Ishikawa (cell line): ENCODE measurements at regions not wholly inside any gene's neighbourhood (a gene's known extent, or its start where the extent isn't known, plus 50 kb on each side); places are given as distances from the start of the nearest gene placed in this dataset.

Source experiments
- CEBPB ChIP-seq: IDR thresholded peaks from 2 replicates; pipeline ENCODE4 v1.6.1; 2012
- CREB1 ChIP-seq: IDR thresholded peaks from 2 replicates; pipeline ENCODE4 v1.6.1; 2012; ENCODE audit warnings: low read depth
- EGR1 ChIP-seq: IDR thresholded peaks from 2 replicates; pipeline ENCODE4 v1.6.1; 2012
- EP300 ChIP-seq: IDR thresholded peaks from 2 replicates; pipeline ENCODE4 v1.6.1; 2012; ENCODE audit warnings: borderline replicate concordance
- FOXM1 ChIP-seq: IDR thresholded peaks from 2 replicates; pipeline ENCODE4 v1.6.1; 2012; ENCODE audit warnings: low read depth, borderline replicate concordance
- NFIC ChIP-seq: IDR thresholded peaks from 2 replicates; pipeline ENCODE4 v1.6.1; 2012
- RAD21 ChIP-seq: IDR thresholded peaks from 2 replicates; pipeline ENCODE4 v1.6.1; 2012; ENCODE audit warnings: low read depth
- TAF1 ChIP-seq: IDR thresholded peaks from 2 replicates; pipeline ENCODE4 v1.6.1; 2012; ENCODE audit warnings: low read depth, mild to moderate bottlenecking
- TCF12 ChIP-seq: IDR thresholded peaks from 2 replicates; pipeline ENCODE4 v1.6.1; 2012; ENCODE audit warnings: low read depth
- TEAD4 ChIP-seq: IDR thresholded peaks from 2 replicates; pipeline ENCODE4 v1.6.1; 2012
- YY1 ChIP-seq: IDR thresholded peaks from 2 replicates; pipeline ENCODE4 v1.6.1; 2012; ENCODE audit warnings: low read depth
- ZBTB7A ChIP-seq: IDR thresholded peaks from 2 replicates; pipeline ENCODE4 v1.6.1; 2012; ENCODE audit warnings: low read depth
- TF ChIP-seq, protein P1 (sequence below): IDR thresholded peaks from 2 replicates; pipeline ENCODE4 v1.6.1; 2012; ENCODE audit warnings: low read depth, mild to moderate bottlenecking
- TF ChIP-seq, protein P2 (sequence below): IDR thresholded peaks from 2 replicates; pipeline ENCODE4 v1.6.1; 2012
- TF ChIP-seq, protein P3 (sequence below): IDR thresholded peaks from 2 replicates; pipeline ENCODE4 v1.6.1; 2012

DNA sequence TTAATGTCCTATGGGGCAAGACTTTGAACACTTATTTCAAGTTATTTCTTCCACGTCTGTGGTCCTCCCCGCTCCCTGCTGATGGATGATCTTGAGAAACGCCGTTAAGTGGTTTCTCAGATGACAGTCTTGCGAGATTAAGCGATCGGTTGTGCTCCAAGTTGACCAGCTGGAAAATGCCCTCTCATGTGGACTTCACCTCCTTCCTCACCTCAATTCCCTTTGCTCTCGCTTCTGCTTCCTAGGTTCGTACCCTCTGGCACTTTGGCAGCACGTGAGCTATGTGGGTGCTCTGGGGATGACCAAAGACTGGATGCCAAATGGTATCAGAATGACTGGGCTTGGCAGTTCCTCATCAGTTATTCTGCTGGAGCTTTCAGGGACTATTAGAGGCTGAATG lies 480.0 kb downstream of the ZNF536 start:
- no peak for TF ChIP-seq YY1
- TF ChIP-seq FOXM1: no peak
- TF ChIP-seq, protein P1, sequence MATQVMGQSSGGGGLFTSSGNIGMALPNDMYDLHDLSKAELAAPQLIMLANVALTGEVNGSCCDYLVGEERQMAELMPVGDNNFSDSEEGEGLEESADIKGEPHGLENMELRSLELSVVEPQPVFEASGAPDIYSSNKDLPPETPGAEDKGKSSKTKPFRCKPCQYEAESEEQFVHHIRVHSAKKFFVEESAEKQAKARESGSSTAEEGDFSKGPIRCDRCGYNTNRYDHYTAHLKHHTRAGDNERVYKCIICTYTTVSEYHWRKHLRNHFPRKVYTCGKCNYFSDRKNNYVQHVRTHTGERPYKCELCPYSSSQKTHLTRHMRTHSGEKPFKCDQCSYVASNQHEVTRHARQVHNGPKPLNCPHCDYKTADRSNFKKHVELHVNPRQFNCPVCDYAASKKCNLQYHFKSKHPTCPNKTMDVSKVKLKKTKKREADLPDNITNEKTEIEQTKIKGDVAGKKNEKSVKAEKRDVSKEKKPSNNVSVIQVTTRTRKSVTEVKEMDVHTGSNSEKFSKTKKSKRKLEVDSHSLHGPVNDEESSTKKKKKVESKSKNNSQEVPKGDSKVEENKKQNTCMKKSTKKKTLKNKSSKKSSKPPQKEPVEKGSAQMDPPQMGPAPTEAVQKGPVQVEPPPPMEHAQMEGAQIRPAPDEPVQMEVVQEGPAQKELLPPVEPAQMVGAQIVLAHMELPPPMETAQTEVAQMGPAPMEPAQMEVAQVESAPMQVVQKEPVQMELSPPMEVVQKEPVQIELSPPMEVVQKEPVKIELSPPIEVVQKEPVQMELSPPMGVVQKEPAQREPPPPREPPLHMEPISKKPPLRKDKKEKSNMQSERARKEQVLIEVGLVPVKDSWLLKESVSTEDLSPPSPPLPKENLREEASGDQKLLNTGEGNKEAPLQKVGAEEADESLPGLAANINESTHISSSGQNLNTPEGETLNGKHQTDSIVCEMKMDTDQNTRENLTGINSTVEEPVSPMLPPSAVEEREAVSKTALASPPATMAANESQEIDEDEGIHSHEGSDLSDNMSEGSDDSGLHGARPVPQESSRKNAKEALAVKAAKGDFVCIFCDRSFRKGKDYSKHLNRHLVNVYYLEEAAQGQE: no peak
- TF ChIP-seq, protein P2, sequence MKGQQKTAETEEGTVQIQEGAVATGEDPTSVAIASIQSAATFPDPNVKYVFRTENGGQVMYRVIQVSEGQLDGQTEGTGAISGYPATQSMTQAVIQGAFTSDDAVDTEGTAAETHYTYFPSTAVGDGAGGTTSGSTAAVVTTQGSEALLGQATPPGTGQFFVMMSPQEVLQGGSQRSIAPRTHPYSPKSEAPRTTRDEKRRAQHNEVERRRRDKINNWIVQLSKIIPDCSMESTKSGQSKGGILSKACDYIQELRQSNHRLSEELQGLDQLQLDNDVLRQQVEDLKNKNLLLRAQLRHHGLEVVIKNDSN: no peak
- TF ChIP-seq TEAD4: no peak
- no peak for TF ChIP-seq ZBTB7A
- no peak for TF ChIP-seq TAF1
- no peak for TF ChIP-seq CEBPB
- no peak for TF ChIP-seq NFIC
- no peak for TF ChIP-seq EP300
- no peak for TF ChIP-seq CREB1
- TF ChIP-seq EGR1: no peak
- TF ChIP-seq RAD21: no peak
- no peak for TF ChIP-seq TCF12
- TF ChIP-seq, protein P3, sequence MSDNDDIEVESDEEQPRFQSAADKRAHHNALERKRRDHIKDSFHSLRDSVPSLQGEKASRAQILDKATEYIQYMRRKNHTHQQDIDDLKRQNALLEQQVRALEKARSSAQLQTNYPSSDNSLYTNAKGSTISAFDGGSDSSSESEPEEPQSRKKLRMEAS: no peak

DNA sequence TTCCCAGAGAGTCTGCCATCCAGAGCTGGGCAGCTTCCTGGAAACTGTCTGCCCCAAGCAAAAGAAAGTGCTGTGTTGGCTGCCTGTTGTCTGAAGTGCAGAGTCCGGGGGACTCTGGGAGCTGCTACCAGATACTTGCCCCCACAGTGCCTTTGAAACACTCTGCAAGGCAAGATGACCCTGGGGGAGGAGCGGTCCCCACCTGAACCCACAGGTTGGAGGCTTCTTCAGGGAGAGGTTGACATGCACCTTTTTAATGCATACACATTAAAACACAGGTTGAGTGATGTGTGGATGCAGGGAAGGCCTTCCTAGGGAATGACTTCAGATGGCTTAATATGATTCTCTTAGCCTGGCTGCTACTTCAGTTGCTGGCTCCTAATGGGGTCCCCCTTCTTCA lies 479.5 kb downstream of the ZNF536 start:
- TF ChIP-seq TCF12 (no peak), TEAD4 (no peak), CREB1 (no peak), EP300 (no peak), TAF1 (no peak), EGR1 (no peak), FOXM1 (no peak), RAD21 (no peak), ZBTB7A (no peak)
- TF ChIP-seq, protein P2: no peak

DNA sequence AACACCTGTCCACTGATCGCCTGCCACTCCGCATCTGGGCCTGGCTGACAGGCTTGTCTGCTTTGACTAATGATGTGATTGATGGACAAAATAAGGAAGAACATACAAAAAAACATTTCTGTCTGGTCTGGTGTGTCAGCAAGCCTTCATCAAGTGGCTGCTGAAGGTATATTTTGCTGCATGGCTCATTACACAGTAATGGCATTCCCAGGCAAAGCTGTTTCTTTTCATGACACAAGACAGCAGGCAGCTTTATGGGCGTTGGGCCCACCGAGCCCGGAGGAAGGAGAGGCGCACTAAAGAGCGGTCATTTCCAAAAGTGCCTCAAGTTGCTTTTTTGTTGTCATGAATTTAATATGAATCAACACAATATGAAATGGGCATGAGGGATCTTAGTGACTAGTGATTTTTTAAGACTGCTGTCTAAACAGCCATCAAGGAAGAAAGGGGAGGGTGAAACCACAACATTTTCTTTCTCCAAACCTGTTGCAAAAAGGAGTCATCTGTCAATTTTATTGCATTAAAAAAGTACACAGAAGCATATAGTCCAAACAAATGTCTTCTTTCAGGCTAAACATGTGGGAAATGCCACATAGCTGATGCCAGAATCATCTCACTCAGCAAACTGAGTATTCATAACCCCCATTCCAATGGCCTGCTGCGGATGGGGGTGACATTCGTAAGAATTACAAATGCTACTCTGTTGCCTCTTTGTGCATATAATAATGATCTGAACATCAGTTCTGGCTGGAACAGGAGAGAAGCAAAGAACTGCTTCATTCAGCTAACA lies 476.6 kb downstream of the ZNF536 start:
- no peak for TF ChIP-seq TEAD4
- no peak for TF ChIP-seq EGR1
- TF ChIP-seq CREB1: no peak
- TF ChIP-seq TCF12: no peak
- TF ChIP-seq, protein P1: no peak
- TF ChIP-seq CEBPB: no peak
- no peak for TF ChIP-seq ZBTB7A
- no peak for TF ChIP-seq RAD21
- TF ChIP-seq NFIC: no peak
- TF ChIP-seq, protein P2: no peak
- TF ChIP-seq FOXM1: no peak
- TF ChIP-seq, protein P3: no peak
- TF ChIP-seq TAF1: no peak
- no peak for TF ChIP-seq EP300
- no peak for TF ChIP-seq YY1

DNA sequence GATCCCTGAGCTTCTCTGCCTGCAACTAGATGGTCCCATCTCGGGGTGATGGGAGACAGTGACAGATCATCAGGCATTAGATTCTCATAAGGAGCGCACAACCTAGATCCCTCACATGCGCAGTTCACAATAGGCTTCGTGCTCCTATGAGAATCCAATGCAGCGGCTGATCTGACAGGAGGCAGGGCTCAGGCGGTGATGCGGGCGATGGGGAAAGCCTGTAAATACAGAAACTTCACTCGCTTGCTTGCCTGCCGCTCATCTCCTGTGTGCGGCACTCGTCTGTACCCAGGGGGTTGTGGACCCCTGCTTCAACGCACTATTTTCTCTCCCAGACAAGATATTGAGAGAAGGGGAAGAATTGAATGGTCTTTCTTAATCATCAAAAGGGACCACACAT lies 473.9 kb downstream of the ZNF536 start:
- no peak for TF ChIP-seq RAD21
- no peak for TF ChIP-seq EGR1
- TF ChIP-seq, protein P1: no peak
- TF ChIP-seq CREB1: no peak
- TF ChIP-seq, protein P2: no peak
- no peak for TF ChIP-seq TEAD4
- no peak for TF ChIP-seq NFIC
- TF ChIP-seq, protein P3: no peak
- TF ChIP-seq CEBPB: no peak
